ENCODE measurements at regions not wholly inside any gene's neighbourhood (a gene's known extent, or its start where the extent isn't known, plus 50 kb on each side); places are given as distances from the start of the nearest gene placed in this dataset.
"Not testable (repeated sequence)": the region's sequence is repeated elsewhere in the genome, so short reads cannot be mapped to it uniquely, and the experiment has no call there.

DNA sequence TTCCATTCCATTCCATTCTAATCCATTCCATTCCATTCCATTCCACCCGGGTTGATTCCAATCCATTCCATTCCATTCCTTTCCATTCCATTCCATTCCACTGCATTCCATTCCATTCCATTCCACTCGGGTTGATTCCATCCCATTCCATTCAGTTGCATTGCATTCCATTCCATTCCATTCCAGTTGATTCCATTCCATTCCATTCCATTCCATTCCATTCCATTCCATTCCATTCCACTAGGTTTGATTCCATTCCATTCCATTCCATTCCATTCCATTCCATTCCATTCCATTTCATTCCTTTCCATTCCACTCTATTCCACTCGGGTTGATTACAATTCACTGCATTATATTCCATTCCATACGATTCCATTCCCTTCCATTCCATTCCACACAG, 1136.9 kb downstream of the RPIA start:
- peaks cover 0 to 27% of the 10 kb centered on the region in 2 donors for H3K9me3 ChIP-seq
- H3K4me3 ChIP-seq; H3K27ac ChIP-seq; intact Hi-C loops (cut with DNase I; ENCODE audit: low total_unique reads); H3K27me3 ChIP-seq; H3K36me3 ChIP-seq; H3K4me1 ChIP-seq; DNase-seq (ENCODE audit: low spot score in 2 of 2): not testable (repeated sequence)

DNA sequence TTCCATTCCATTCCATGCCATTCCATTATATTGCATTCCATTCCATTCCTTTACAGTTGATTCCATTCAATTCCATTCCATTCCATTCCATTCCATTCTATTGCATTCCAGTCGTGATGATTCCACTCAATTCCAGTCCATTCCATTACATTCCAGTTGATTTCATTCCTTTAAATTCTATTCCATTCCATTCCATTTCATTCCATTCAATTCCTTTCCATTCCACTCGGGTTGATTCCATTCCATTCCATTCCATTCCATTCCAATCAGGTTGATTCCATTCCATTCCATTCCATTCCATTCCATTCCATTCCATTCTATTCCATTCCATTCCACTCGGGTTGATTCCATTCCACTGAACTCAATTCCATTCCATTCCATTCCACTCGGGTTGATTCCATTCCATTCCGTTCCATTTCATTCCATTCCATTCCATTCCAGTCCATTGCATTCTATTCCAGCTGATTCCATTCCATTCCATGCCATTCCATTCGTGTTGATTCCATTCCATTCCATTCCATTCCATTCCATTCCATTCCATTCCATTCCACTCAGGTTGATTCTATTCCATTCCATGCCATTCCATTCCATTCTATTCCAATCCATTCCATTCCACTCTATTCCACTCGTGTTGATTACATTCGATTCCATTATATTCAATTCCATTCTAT, 1137.6 kb downstream of the RPIA start:
- DNase-seq (ENCODE audit: low spot score in 2 of 2); H3K27me3 ChIP-seq; H3K27ac ChIP-seq; H3K4me3 ChIP-seq; intact Hi-C loops (cut with DNase I; ENCODE audit: low total_unique reads); H3K36me3 ChIP-seq; H3K4me1 ChIP-seq: not testable (repeated sequence)
- peaks cover 2 to 24% of the 10 kb centered on the region in 2 donors for H3K9me3 ChIP-seq

DNA sequence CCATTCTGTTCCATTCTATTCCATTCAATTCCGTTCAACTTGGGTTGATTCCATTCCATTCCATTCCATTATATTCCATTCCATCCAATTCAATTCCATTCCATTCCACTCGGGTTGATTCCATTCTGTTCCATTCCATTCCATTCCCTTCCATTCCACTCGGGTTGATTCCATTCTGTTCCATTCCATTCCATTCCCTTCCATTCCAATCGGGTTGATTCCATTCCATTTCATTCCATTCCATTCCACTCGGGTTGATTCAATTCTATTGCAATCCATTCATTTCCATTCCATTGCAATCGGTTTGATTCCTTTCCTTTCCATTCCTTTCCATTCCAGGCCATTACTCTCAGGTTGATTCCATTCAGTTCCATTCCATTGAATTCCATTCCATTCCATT, 1138.4 kb downstream of the RPIA start:
- no peak for DNase-seq (ENCODE audit: low spot score in 2 of 2)

DNA sequence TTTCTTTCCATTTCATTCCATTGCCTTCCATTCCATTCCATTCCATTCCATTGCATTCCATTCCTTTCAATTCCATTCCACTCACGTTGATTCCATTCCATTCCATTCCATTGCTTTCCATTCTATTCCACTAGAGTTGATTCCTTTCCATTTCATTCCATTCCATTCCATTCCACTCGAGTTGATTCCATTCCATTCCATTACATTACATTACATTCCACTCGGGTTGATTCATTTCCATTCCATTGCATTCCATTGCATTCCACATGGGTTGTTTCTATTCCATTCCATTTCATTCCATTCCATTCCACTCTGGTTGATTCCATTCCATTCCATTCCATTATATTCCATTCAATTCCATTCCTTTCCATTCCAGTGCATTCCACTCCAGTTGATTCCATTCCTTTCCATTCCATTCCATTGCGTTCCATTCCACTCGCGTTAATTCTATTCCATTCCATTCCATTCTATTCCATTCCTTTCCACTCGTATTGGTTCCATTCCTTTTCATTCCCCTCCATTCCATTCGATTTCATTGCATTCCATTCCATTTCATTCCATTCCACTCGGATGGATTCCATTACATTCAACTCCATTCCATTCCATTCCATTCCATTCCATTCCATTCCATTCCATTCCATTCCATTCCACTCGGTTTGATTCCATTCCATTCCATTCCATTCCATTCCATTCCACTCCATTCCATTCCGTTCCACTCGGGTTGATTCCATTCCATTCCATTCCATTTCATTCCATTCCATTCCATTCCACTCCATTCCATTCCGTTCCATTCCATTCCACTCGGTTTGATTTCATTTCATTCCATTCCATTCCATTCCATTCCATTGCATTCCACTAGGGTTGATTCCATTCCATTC, 1139.1 kb downstream of the RPIA start:
- H3K4me3 ChIP-seq; DNase-seq (ENCODE audit: low spot score in 2 of 2); intact Hi-C loops (cut with DNase I; ENCODE audit: low total_unique reads); H3K4me1 ChIP-seq; H3K36me3 ChIP-seq; H3K27ac ChIP-seq; H3K27me3 ChIP-seq: not testable (repeated sequence)
- peaks cover 16 to 21% of the 10 kb centered on the region in 2 donors for H3K9me3 ChIP-seq

More for the DNA sequence above, 1138.4 kb downstream of the RPIA start:
- Histone ChIP-seq H3K27me3 (no peaks in the 10 kb centered on the region), H3K4me3 (no peak overlapping the region), H3K36me3 (no peaks in the 10 kb centered on the region), H3K4me1 (no peaks in the 10 kb centered on the region), H3K27ac (no peak overlapping the region), H3K9me3 (peaks cover 9 to 24% of the 10 kb centered on the region in 2 donors)
- intact Hi-C loops (cut with DNase I; ENCODE audit: low total_unique reads) = no loop called here
- TF ChIP-seq POLR2A (IDR thresholded peaks at IDR 0.05) (no peak), POLR2AphosphoS5 (IDR thresholded peaks at IDR 0.05) (no peak)
- TF ChIP-seq, protein P1, sequence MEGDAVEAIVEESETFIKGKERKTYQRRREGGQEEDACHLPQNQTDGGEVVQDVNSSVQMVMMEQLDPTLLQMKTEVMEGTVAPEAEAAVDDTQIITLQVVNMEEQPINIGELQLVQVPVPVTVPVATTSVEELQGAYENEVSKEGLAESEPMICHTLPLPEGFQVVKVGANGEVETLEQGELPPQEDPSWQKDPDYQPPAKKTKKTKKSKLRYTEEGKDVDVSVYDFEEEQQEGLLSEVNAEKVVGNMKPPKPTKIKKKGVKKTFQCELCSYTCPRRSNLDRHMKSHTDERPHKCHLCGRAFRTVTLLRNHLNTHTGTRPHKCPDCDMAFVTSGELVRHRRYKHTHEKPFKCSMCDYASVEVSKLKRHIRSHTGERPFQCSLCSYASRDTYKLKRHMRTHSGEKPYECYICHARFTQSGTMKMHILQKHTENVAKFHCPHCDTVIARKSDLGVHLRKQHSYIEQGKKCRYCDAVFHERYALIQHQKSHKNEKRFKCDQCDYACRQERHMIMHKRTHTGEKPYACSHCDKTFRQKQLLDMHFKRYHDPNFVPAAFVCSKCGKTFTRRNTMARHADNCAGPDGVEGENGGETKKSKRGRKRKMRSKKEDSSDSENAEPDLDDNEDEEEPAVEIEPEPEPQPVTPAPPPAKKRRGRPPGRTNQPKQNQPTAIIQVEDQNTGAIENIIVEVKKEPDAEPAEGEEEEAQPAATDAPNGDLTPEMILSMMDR (IDR thresholded peaks at IDR 0.05) = no peak

DNA sequence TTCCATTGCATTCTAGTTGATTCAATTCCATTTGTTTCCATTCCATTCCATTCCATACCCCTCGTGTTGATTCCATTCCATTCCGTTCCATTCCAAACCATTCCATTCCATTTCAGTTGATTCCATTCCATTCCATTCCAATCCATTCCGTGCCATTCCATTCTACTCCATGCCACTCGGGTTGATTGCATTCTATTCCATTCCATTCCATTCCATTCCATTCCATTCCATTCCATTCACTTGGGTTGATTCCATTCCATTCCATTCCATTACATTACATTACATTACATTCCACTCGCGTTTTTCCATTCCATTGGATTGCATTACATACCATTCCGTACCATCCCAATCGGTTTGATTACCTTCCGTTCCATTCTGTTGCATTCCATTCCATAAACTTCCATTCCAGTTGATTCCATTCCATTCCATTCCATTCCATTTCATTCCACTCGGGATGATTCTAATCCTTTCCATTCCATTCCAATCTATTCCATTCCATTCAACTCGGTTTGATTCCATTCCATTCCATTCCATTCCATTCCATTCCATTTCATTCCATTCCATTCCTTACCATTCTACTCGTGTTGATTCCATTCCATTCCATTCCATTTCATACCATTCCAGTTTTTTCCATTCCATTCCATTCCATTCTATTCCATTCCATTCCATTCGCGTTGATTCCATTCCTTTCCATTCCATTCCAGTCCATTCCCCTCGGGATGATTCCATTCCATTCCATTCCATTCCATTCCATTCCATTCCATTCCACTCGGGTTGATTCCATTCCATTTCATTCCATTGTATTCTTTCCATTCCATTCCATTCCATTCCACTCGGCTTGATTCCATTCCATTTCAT, 1140.4 kb downstream of the RPIA start:
- intact Hi-C loops (cut with DNase I; ENCODE audit: low total_unique reads) = no loop called here
- Histone ChIP-seq H3K27me3 (no peaks in the 10 kb centered on the region), H3K9me3 (peaks cover 23 to 29% of the 10 kb centered on the region in 2 donors), H3K4me1 (no peaks in the 10 kb centered on the region), H3K36me3 (no peaks in the 10 kb centered on the region), H3K27ac (no peak overlapping the region), H3K4me3 (no peak overlapping the region)
- DNase-seq (ENCODE audit: low spot score in 2 of 2) = no peak
- TF ChIP-seq, protein P1 (IDR thresholded peaks at IDR 0.05) = no peak
- TF ChIP-seq POLR2AphosphoS5 (IDR thresholded peaks at IDR 0.05) (no peak), POLR2A (IDR thresholded peaks at IDR 0.05) (no peak)

DNA sequence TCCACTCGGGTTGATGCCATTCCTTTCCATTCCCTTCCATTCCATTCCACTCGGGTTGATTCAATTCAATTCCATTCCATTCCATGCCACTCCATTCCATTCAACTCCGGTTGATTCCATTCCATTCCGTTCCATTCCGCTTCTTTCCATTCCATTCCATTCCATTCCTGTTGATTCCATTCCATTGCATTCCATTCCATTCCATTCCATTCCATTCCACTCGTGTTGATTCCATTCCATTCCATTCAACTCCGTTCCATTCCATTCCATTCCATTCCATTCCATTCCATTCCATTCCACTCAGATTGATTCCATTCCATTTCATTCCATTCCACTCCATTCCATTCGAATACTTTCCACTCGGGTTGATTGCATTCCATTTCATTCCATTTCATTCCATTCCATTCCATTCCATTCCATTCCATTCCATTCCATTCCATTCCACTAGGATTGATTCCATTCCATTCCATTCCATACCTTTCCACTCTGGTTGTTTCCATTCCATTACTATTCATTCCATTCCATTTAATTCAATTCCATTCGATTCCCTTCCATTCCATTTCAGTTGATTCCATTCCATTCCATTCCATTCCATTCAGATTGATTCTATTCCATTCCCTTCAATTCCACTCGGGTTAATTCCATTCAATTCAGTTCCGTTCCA, 1141.8 kb downstream of the RPIA start:
- Histone ChIP-seq H3K27ac (no peak overlapping the region), H3K27me3 (no peaks in the 10 kb centered on the region), H3K4me3 (no peak overlapping the region), H3K4me1 (no peaks in the 10 kb centered on the region), H3K9me3 (peaks cover 23 to 32% of the 10 kb centered on the region in 2 donors), H3K36me3 (no peaks in the 10 kb centered on the region)
- TF ChIP-seq, protein P1 (IDR thresholded peaks at IDR 0.05) = no peak
- no peak for TF ChIP-seq POLR2AphosphoS5 (IDR thresholded peaks at IDR 0.05)
- TF ChIP-seq POLR2A (IDR thresholded peaks at IDR 0.05) = no peak
- intact Hi-C loops (cut with DNase I; ENCODE audit: low total_unique reads) = no loop called here
- no peak for DNase-seq (ENCODE audit: low spot score in 2 of 2)
